Neural crest cell (in vitro differentiated cells): ENCODE measurements at regions not wholly inside any gene's neighbourhood (a gene's known extent, or its start where the extent isn't known, plus 50 kb on each side); places are given as distances from the start of the nearest gene placed in this dataset.

Experiments used
- DNase-seq: peaks from one replicate; pipeline ENCODE4 v3.0.0; 2021; ENCODE audit warnings: low read depth, mixed read lengths, low spot score
- H3K27ac Mint-ChIP-seq: one replicate; pipeline ENCODE4 v1.8.0; 2021; ENCODE audit warnings: mild to moderate bottlenecking, mixed read lengths; ENCODE audit not compliant: unreplicated experiment
- H3K27me3 Mint-ChIP-seq: 2 replicates; pipeline ENCODE4 v1.8.0; 2021; ENCODE audit warnings: low read depth, mild to moderate bottlenecking, mixed read lengths
- H3K36me3 Mint-ChIP-seq: 2 replicates; pipeline ENCODE4 v1.8.0; 2021; ENCODE audit warnings: low read depth, mild to moderate bottlenecking, mixed read lengths
- H3K4me1 Mint-ChIP-seq: 2 replicates; pipeline ENCODE4 v1.8.0; 2021; ENCODE audit warnings: mixed read lengths
- H3K4me3 Mint-ChIP-seq: one replicate; pipeline ENCODE4 v1.8.0; 2021; ENCODE audit warnings: mild to moderate bottlenecking, mixed read lengths
- H3K9me3 Mint-ChIP-seq: 2 replicates; pipeline ENCODE4 v1.8.0; 2021; ENCODE audit warnings: mixed read lengths
- CTCF ChIP-seq: fragments of 200-600 bp; sonication (generic); conservative IDR thresholded peaks from 2 replicates; pipeline ENCODE4 v1.5.0; 2021; ENCODE audit warnings: antibody characterized with exemption, mild to moderate bottlenecking

GRCh38 chr4:36394352-36394903 lies 113.0 kb downstream of the DTHD1 start:
- no peak for TF ChIP-seq CTCF
- Mint-ChIP-seq H3K4me1 (peaks cover 12% of the 10 kb centered on the region), H3K9me3 (no peaks in the 10 kb centered on the region), H3K4me3 (no peak overlapping the region), H3K27ac (no peak overlapping the region), H3K27me3 (no peaks in the 10 kb centered on the region), H3K36me3 (no peaks in the 10 kb centered on the region)
- no peak for DNase-seq

GRCh38 chr4:36399762-36400353 lies 118.4 kb downstream of the DTHD1 start:
- DNase-seq = peak; percentile 26
- Mint-ChIP-seq H3K27me3 (peaks cover 2% of the 10 kb centered on the region), H3K27ac (no peak overlapping the region), H3K36me3 (no peaks in the 10 kb centered on the region), H3K4me3 (no peak overlapping the region), H3K9me3 (no peaks in the 10 kb centered on the region), H3K4me1 (no peaks in the 10 kb centered on the region)
- peak; percentile 75 for TF ChIP-seq CTCF

GRCh38 chr4:36402008-36402758 lies 120.8 kb downstream of the DTHD1 start:
- no peaks in the 10 kb centered on the region for H3K4me1 Mint-ChIP-seq
- no peak for DNase-seq
- H3K9me3 Mint-ChIP-seq = no peaks in the 10 kb centered on the region
- peaks cover 2% of the 10 kb centered on the region for H3K27me3 Mint-ChIP-seq
- TF ChIP-seq CTCF = no peak
- H3K36me3 Mint-ChIP-seq = no peaks in the 10 kb centered on the region
- no peak overlapping the region for H3K4me3 Mint-ChIP-seq
- H3K27ac Mint-ChIP-seq = no peak overlapping the region

GRCh38 chr4:36411338-36411737 lies 129.9 kb downstream of the DTHD1 start:
- TF ChIP-seq CTCF = no peak
- peaks cover 4% of the 10 kb centered on the region for H3K9me3 Mint-ChIP-seq
- DNase-seq = no peak
- no peaks in the 10 kb centered on the region for H3K36me3 Mint-ChIP-seq
- H3K27ac Mint-ChIP-seq = no peak overlapping the region
- H3K4me3 Mint-ChIP-seq = no peak overlapping the region
- no peaks in the 10 kb centered on the region for H3K4me1 Mint-ChIP-seq
- H3K27me3 Mint-ChIP-seq = no peaks in the 10 kb centered on the region

GRCh38 chr4:36414248-36414647 lies 132.8 kb downstream of the DTHD1 start:
- TF ChIP-seq CTCF = peak; percentile 62
- H3K4me3 Mint-ChIP-seq = no peak overlapping the region
- H3K9me3 Mint-ChIP-seq = no peaks in the 10 kb centered on the region
- H3K36me3 Mint-ChIP-seq = no peaks in the 10 kb centered on the region
- peaks cover 6% of the 10 kb centered on the region for H3K4me1 Mint-ChIP-seq
- no peak overlapping the region for H3K27ac Mint-ChIP-seq
- DNase-seq = no peak
- peaks cover 3% of the 10 kb centered on the region for H3K27me3 Mint-ChIP-seq
